HG02678 (cell line): ENCODE measurements at regions not wholly inside any gene's neighbourhood (a gene's known extent, or its start where the extent isn't known, plus 50 kb on each side); places are given as distances from the start of the nearest gene placed in this dataset.
"Not testable (repeated sequence)": the region's sequence is repeated elsewhere in the genome, so short reads cannot be mapped to it uniquely, and the experiment has no call there.

ENCODE experiments used
- ATAC-seq: cut with Tn5 transposase; IDR thresholded peaks from one replicate; pipeline ENCODE4 v1.9.1; 2021; ENCODE audit warnings: mild to moderate bottlenecking, moderate library complexity; ENCODE audit not compliant: unreplicated experiment

DNA sequence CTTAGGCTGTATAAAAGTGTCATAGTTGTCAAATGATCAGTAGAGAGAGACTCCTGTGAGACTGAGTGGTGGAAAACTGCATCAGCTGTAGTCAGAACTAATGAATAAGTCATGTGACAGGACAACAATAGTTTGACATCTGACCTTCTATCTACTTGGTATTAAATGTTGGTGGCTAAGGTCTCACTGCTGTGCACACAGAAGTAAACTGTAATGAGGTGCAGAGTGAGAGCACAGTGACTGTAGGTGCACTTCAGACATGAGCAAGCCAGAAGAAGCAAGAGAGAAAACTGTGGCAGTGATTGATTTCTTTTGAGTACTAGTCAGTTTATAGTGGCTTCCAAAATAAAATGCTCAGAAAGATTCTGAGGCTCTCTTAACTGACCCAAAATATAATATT lies 803.6 kb downstream of the RAPGEF2 start:
- ATAC-seq: no peak

DNA sequence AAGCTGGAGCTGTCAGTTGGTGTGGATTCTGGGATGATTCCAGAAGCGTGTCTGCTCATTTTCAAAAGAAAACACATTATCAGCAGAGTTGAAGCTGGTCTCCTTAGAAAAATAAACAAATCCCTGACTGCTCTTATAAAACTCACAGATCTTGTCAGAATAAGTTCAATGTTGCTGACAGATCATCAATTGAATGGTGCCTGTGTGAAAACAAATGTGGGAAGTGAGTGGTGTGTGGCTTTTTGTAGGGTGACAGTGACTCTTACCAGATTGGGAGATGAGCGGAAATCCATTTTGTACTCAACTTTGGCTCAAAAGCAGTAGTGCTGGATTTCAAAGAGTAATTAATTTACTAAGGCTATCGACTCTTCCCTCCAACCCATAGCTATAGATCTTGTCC lies 807.8 kb downstream of the RAPGEF2 start:
- no peak for ATAC-seq

DNA sequence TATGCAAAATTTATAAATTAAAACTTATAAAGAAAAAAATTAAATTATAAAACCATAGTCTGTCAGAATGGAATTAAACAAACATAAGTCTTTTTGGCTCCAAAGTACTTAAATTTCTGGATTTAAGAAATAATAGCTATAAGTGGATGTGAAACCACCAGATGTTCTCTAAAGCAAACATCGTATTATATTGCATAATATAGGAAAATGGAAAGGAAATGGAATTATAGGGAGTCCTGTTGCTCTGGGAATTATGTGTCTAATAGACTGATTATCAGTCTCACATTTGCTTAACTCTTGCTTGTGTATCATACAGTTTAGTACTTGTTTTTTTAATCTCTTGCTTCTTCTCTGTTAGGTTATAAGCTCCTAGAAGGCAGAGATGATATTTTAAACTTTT lies 819.2 kb downstream of the RAPGEF2 start:
- no peak for ATAC-seq

DNA sequence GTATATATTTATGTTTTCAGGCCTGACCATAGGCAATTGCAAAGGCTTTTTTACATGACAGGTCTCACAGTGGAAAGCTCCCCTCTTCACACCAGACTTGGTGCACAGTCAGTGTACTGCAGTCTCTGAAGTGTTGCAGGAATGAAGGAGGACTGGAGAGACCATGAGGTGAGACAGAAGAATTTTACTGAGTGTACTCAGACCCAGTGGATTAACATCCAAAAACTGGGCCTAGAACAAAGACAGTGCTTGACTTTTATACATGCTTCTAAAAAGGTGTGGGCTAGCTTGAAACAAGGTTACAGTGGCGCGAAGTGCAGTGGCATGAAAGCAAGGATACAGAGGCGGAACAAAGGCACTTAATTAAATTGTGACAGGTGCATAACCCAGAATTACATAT lies 822.9 kb downstream of the RAPGEF2 start:
- no peak for ATAC-seq

- ATAC-seq: no peak
Measured at GRCh38 chr4:159926871-159927270, 824.0 kb downstream of the RAPGEF2 start.

- no peak for ATAC-seq
Measured at GRCh38 chr4:159927781-159928180, 824.9 kb downstream of the RAPGEF2 start.

GRCh38 chr4:159934602-159935001 lies 831.7 kb downstream of the RAPGEF2 start:
- not testable (repeated sequence) for ATAC-seq

- peak; percentile 62 for ATAC-seq
Measured at GRCh38 chr4:159937595-159937994, 834.7 kb downstream of the RAPGEF2 start.

GRCh38 chr4:159939681-159940080 lies 836.8 kb downstream of the RAPGEF2 start:
- ATAC-seq: not testable (repeated sequence)

DNA sequence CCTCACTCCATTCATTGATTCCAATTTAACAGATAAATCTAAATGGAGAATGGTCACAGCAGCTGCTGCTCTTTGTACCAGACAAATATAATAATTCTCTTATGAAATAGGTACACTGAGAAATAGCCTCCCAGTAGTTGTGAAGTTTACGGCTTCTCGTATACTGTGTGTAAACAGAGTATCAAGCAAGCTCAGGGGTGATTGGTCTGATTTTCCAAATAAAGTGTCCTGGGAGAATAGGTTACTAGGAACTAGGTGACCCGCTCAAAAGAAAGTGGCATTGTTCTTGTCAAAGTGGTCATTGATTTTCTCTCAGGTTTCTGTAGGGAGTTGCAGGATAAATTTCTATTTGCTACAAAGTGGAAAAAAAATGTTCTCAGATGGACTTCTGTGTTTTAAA lies 838.2 kb downstream of the RAPGEF2 start:
- ATAC-seq: no peak

GRCh38 chr4:159944477-159944876 lies 841.6 kb downstream of the RAPGEF2 start:
- ATAC-seq: no peak

GRCh38 chr4:159946983-159947615 lies 844.2 kb downstream of the RAPGEF2 start:
- peak; percentile 77 for ATAC-seq

DNA sequence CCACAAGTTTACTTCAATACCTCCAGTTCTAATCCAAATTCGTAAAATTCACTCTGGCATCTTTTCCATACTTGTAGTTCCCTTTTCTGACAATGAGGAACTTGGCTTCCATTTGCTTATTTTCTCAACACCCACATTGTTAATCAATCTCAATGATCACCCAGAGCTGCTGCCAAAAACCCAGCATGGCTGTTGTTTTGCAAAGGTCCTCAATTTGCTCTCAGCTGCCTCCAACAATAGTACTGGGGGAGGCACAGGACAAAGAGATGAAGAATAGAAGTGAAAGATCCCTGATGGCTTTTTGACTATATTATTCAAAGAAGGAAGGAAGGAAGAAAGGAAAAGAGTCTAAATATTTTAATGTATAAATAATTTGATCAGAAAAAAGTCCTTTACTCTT lies 847.8 kb downstream of the RAPGEF2 start:
- no peak for ATAC-seq

DNA sequence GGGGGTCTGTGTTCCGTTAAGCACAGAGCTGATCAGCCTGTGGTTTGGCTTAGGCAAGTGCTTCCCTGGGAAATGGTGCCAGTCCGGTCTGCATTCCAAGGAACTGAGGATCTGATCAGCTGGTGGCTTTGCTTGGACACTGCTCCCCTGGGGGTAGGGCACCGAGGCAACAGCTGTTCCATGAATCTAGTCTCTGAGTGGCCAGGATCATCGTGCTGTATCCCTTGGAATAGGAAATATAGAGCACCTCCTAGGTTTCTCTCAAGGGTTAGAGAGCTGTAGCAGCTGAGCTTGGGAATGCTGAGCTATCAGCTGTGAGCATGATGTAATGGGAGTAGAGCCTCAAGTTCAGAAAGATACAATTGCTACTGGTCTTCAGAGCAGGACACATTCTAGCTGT lies 863.9 kb downstream of the RAPGEF2 start:
- no peak for ATAC-seq

- ATAC-seq: not testable (repeated sequence)
Measured at GRCh38 chr4:159976871-159977482, 874.1 kb downstream of the RAPGEF2 start.

DNA sequence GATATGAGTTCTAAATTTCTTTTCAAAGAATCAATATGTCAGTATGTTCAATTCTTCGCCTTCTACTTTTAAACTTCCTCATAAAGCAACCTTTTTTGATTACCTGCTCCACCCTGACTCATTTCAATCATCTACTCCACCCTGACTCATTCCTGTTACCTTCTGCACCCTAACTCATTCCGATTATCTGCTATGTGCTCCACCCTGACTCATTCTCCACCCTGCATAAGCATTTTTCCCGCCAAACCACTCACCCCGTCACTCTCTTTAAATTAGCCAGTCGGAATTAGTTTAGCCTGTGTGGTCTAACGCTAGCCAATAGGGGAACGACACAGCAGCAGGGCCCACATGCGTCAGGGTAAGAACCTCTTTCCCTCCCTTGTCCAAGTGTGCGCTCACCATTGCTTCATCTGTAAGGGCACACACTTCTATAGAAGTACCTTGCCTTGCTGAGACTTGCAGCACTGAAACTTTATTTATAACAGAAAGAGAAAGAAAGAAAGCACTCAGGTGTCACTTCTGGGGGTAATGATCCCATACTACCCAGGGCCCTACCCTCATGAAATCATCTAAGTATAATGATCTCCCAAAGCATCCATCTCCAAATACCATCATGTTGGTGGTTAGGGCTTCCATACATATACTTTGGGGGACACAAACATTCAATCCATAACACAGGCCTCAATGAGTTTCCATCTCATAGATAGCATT lies 875.2 kb downstream of the RAPGEF2 start:
- no peak for ATAC-seq

- no peak for ATAC-seq
Measured at GRCh38 chr4:159979351-159979750, 876.5 kb downstream of the RAPGEF2 start.

DNA sequence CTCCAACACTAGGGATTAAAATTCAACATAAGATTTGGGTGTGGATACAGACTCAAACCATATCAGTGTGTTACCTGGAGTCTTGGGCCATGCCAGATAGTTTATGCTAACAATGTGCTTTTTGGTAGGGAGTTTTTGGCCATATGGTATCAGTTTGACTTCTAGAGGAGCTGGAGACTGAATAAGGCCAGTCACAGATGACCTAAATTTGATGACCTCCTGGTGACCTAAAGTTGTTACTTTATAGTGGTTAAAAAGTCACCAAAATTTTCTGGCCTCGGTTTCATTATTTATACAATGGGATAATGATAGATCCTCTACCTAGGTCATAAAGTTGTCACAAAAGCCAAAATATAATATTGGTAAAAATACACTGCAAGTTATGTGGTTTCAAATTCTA lies 877.1 kb downstream of the RAPGEF2 start:
- no peak for ATAC-seq

DNA sequence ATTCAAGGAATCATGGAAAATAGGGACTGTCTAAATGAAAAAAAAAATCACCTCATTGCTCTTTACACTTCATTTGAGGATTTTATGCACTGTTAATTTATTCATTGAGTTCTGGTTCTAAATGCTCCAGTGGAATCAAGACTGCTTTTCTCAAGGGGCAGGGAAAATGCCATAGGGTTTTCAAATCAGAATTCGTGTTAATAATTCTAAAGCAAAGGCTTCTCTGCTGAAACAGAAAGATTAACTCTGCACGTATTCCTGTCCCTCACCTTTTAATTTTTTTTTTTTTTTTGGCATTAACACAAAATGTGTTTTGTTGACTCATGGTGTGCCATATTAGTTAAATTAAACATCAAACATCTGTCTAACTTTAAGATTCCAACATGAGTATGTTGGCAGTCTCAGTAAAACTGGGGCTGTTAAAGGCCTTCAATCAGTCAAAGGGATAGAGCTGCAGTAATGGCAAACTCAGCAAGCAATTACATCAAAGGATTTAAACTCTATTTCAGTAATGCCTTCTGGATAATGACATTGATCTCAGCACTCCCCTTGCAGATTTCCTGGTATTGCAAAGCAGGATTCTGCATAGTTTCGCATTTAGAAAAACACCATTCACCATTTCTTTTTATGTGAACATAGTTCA lies 878.1 kb downstream of the RAPGEF2 start:
- no peak for ATAC-seq

- ATAC-seq: no peak
Measured at GRCh38 chr4:159981469-159981856, 878.6 kb downstream of the RAPGEF2 start.

- ATAC-seq: no peak
Measured at GRCh38 chr4:159983082-159983481, 880.2 kb downstream of the RAPGEF2 start.
